ENCODE measurements at regions not wholly inside any gene's neighbourhood (a gene's known extent, or its start where the extent isn't known, plus 50 kb on each side); places are given as distances from the start of the nearest gene placed in this dataset.

GRCh38 chr15:62745621-62746225 is 296.8 kb upstream of the TPM1 start:
- TF ChIP-seq CTCF (IDR thresholded peaks at IDR 0.05) (no peak), ZFX (IDR thresholded peaks at IDR 0.05; ENCODE audit: borderline replicate concordance) (no peak)

Measured in 22Rv1 (cell line).